ENCODE measurements at regions not wholly inside any gene's neighbourhood (a gene's known extent, or its start where the extent isn't known, plus 50 kb on each side); places are given as distances from the start of the nearest gene placed in this dataset.

GRCh38 chr18:65365245-65365980 lies 385.4 kb upstream of the CDH7 start:
- Histone ChIP-seq H3K4me2 (ENCODE audit: low read length) (no peak overlapping the region), H3K79me2 (no peaks in the 10 kb centered on the region), H3K27ac (no peak overlapping the region), H2AFZ (no peak overlapping the region), H3K27me3 (ENCODE audit: control insufficient read depth, insufficient read depth, low read length) (no peaks in the 10 kb centered on the region), H3K9ac (no peak overlapping the region), H3K4me3 (ENCODE audit: low read depth, low read length) (no peak overlapping the region), H3K9me3 (ENCODE audit: control insufficient read depth, low read length) (no peaks in the 10 kb centered on the region), H3K36me3 (ENCODE audit: control insufficient read depth, insufficient read depth, low read length) (no peaks in the 10 kb centered on the region), H3K4me1 (no peaks in the 10 kb centered on the region)
- TF ChIP-seq CTCF (IDR thresholded peaks at IDR 0.05) = no peak

- H3K36me3 ChIP-seq (ENCODE audit: control insufficient read depth, insufficient read depth, low read length) = no peaks in the 10 kb centered on the region
- H3K4me3 ChIP-seq (ENCODE audit: low read depth, low read length) = no peak overlapping the region
- no peak overlapping the region for H3K4me2 ChIP-seq (ENCODE audit: low read length)
- no peaks in the 10 kb centered on the region for H3K79me2 ChIP-seq
- H3K4me1 ChIP-seq = no peaks in the 10 kb centered on the region
- TF ChIP-seq CTCF (IDR thresholded peaks at IDR 0.05) = no peak
- no peak overlapping the region for H3K27ac ChIP-seq
- H3K9ac ChIP-seq = no peak overlapping the region
- H3K27me3 ChIP-seq (ENCODE audit: control insufficient read depth, insufficient read depth, low read length) = no peaks in the 10 kb centered on the region
- H2AFZ ChIP-seq = no peak overlapping the region
- H3K9me3 ChIP-seq (ENCODE audit: control insufficient read depth, low read length) = no peaks in the 10 kb centered on the region
These were observed 386.7 kb upstream of the CDH7 start for GRCh38 chr18:65363911-65364632.

- no peak overlapping the region for H2AFZ ChIP-seq
- no peak overlapping the region for H3K4me3 ChIP-seq (ENCODE audit: low read depth, low read length)
- no peaks in the 10 kb centered on the region for H3K79me2 ChIP-seq
- H3K9me3 ChIP-seq (ENCODE audit: control insufficient read depth, low read length) = no peaks in the 10 kb centered on the region
- no peak overlapping the region for H3K27ac ChIP-seq
- H3K4me1 ChIP-seq = no peaks in the 10 kb centered on the region
- no peak overlapping the region for H3K4me2 ChIP-seq (ENCODE audit: low read length)
- no peaks in the 10 kb centered on the region for H3K36me3 ChIP-seq (ENCODE audit: control insufficient read depth, insufficient read depth, low read length)
- H3K9ac ChIP-seq = no peak overlapping the region
- H3K27me3 ChIP-seq (ENCODE audit: control insufficient read depth, insufficient read depth, low read length) = no peaks in the 10 kb centered on the region
- no peak for TF ChIP-seq CTCF (IDR thresholded peaks at IDR 0.05)
These were observed 387.8 kb upstream of the CDH7 start for GRCh38 chr18:65363011-65363410.

DNA sequence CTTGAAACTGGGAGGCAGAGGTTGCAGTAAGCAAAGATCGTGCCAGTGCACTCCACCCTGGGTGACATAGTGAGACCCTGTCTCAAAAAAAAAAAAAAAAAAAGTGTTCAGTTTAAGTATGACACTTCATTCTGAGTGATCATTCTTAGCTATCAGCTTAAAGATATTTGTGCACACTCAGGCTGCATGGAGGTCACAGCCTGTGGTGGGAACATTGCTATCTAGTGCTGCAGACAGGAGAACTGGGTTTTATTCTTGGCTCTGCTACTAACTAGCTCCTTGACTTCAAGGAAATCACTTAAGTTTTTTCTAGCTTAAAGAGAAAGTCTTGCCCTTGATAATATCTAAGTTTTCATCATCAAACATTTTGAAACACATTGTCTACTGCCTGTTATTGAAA lies 391.3 kb upstream of the CDH7 start:
- Histone ChIP-seq H3K4me3 (ENCODE audit: low read depth, low read length) (no peak overlapping the region), H3K36me3 (ENCODE audit: control insufficient read depth, insufficient read depth, low read length) (no peaks in the 10 kb centered on the region), H3K79me2 (no peaks in the 10 kb centered on the region), H3K27ac (no peak overlapping the region), H3K4me1 (no peaks in the 10 kb centered on the region), H3K9me3 (ENCODE audit: control insufficient read depth, low read length) (no peaks in the 10 kb centered on the region), H3K27me3 (ENCODE audit: control insufficient read depth, insufficient read depth, low read length) (no peaks in the 10 kb centered on the region), H2AFZ (no peak overlapping the region), H3K4me2 (ENCODE audit: low read length) (no peak overlapping the region), H3K9ac (no peak overlapping the region)
- TF ChIP-seq CTCF (IDR thresholded peaks at IDR 0.05) = no peak
